HG03575 (cell line): ENCODE measurements at regions not wholly inside any gene's neighbourhood (a gene's known extent, or its start where the extent isn't known, plus 50 kb on each side); places are given as distances from the start of the nearest gene placed in this dataset.

Experiments used
- ATAC-seq: cut with Tn5 transposase; IDR thresholded peaks from one replicate; pipeline ENCODE4 v1.9.1; 2021; ENCODE audit not compliant: unreplicated experiment, insufficient number of reproducible peaks, low FRiP score; ENCODE audit errors: extremely low read depth

GRCh38 chr18:77762642-77763041 is 513.0 kb downstream of the GALR1 start:
- no peak for ATAC-seq

GRCh38 chr18:77763530-77764145 is 514.0 kb downstream of the GALR1 start:
- ATAC-seq = no peak

- ATAC-seq = no peak
These were observed 515.8 kb downstream of the GALR1 start for GRCh38 chr18:77765468-77765867.

- no peak for ATAC-seq
These were observed 516.8 kb downstream of the GALR1 start for GRCh38 chr18:77766421-77766820.

GRCh38 chr18:77772177-77772576 is 522.5 kb downstream of the GALR1 start:
- no peak for ATAC-seq

- no peak for ATAC-seq
These were observed 526.5 kb downstream of the GALR1 start for GRCh38 chr18:77776104-77776503.

- no peak for ATAC-seq
These were observed 527.5 kb downstream of the GALR1 start for GRCh38 chr18:77777163-77777562.

- ATAC-seq = no peak
These were observed 535.2 kb downstream of the GALR1 start for GRCh38 chr18:77784759-77785379.

GRCh38 chr18:77785415-77785975 is 535.8 kb downstream of the GALR1 start:
- ATAC-seq = no peak

GRCh38 chr18:77803024-77803423 is 553.4 kb downstream of the GALR1 start:
- no peak for ATAC-seq

- no peak for ATAC-seq
These were observed 554.7 kb downstream of the GALR1 start for GRCh38 chr18:77804382-77804781.

- ATAC-seq = no peak
These were observed 558.0 kb downstream of the GALR1 start for GRCh38 chr18:77807650-77808049.

GRCh38 chr18:77811503-77811902 is 561.9 kb downstream of the GALR1 start:
- no peak for ATAC-seq

GRCh38 chr18:77815666-77816338 is 566.2 kb downstream of the GALR1 start:
- ATAC-seq = no peak

GRCh38 chr18:77818328-77818727 is 568.7 kb downstream of the GALR1 start:
- ATAC-seq = no peak

- ATAC-seq = no peak
These were observed 570.8 kb downstream of the GALR1 start for GRCh38 chr18:77820472-77820871.

- ATAC-seq = no peak
These were observed 572.2 kb downstream of the GALR1 start for GRCh38 chr18:77821892-77822291.

- no peak for ATAC-seq
These were observed 573.0 kb downstream of the GALR1 start for GRCh38 chr18:77822632-77823031.

- ATAC-seq = no peak
These were observed 584.2 kb downstream of the GALR1 start for GRCh38 chr18:77833807-77834206.

- no peak for ATAC-seq
These were observed 602.2 kb downstream of the GALR1 start for GRCh38 chr18:77851802-77852201.
